OCI-LY3 (cell line): ENCODE measurements at regions not wholly inside any gene's neighbourhood (a gene's known extent, or its start where the extent isn't known, plus 50 kb on each side); places are given as distances from the start of the nearest gene placed in this dataset.

Source experiments
- H2AFZ ChIP-seq: fragments of 200-600, 300-600 bp; shearing (Covaris generic); 2 replicates; pipeline ENCODE4 v1.6.0; 2014; ENCODE audit warnings: antibody characterized with exemption, low read depth, low read length
- H3K27ac ChIP-seq: fragments of 200-600, 300-600 bp; sonication (generic); 2 replicates; pipeline ENCODE4 v1.5.1; 2014; ENCODE audit warnings: mild to moderate bottlenecking, low read length, moderate library complexity, mixed read lengths
- H3K27me3 ChIP-seq: fragments of 200-600, 300-600 bp; sonication (generic); 2 replicates; pipeline ENCODE4 v1.6.1; 2014; ENCODE audit warnings: low read depth, low read length, mixed read lengths
- H3K36me3 ChIP-seq: fragments of 200-600, 300-600 bp; sonication (generic); replicated peaks from 2 replicates; pipeline ENCODE3; 2014; ENCODE audit warnings: low read depth, low read length, mixed read lengths
- H3K4me1 ChIP-seq: fragments of 300-600, 200-600 bp; sonication (generic); 2 replicates; pipeline ENCODE4 v1.6.1; 2014; ENCODE audit warnings: low read length, mixed read lengths
- H3K4me2 ChIP-seq: fragments of 200-600, 300-600 bp; sonication (generic); 2 replicates; pipeline ENCODE4 v1.6.1; 2014; ENCODE audit warnings: low read length, mixed read lengths
- H3K4me3 ChIP-seq: fragments of 300-600, 200-600 bp; sonication (generic); 2 replicates; pipeline ENCODE4 v1.5.1; 2014; ENCODE audit warnings: antibody characterized with exemption, mild to moderate bottlenecking, low read length, moderate library complexity
- H3K79me2 ChIP-seq: fragments of 300-600, 200-600 bp; shearing (Covaris generic); 2 replicates; pipeline ENCODE4 v1.6.1; 2014; ENCODE audit warnings: mild to moderate bottlenecking, low read length, mixed read lengths
- H3K9ac ChIP-seq: fragments of 300-600, 200-600 bp; shearing (Covaris generic); 2 replicates; pipeline ENCODE4 v1.6.0; 2014; ENCODE audit warnings: mild to moderate bottlenecking, low read length, moderate library complexity
- H3K9me3 ChIP-seq: fragments of 200-600, 300-600 bp; shearing (Covaris generic); 2 replicates; pipeline ENCODE4 v1.6.1; 2014; ENCODE audit warnings: low read length, mixed read lengths; ENCODE audit not compliant: insufficient read depth
- H4K20me1 ChIP-seq: fragments of 200-600, 300-600 bp; sonication (generic); 2 replicates; pipeline ENCODE4 v1.6.1; 2016; ENCODE audit warnings: low read length, mixed read lengths; ENCODE audit not compliant: insufficient read depth
- CTCF ChIP-seq: fragments of 200-600, 300-600 bp; sonication (generic); IDR thresholded peaks from 2 replicates; pipeline ENCODE4 v1.5.1; 2014; ENCODE audit warnings: antibody characterized with exemption, low read length, low read depth
- EZH2phosphoT487 ChIP-seq: fragments of 200-600 bp; shearing (Covaris generic); IDR thresholded peaks from 2 replicates; pipeline ENCODE4 v1.6.1; 2018; ENCODE audit warnings: antibody characterized with exemption, mixed run types, low read depth

GRCh38 chr16:86209202-86209601 lies 301.1 kb upstream of the FOXF1 start:
- peaks cover 5% of the 10 kb centered on the region for H3K4me1 ChIP-seq
- H3K79me2 ChIP-seq: no peaks in the 10 kb centered on the region
- H3K27ac ChIP-seq: no peak overlapping the region
- no peak overlapping the region for H3K4me2 ChIP-seq
- H4K20me1 ChIP-seq: no peaks in the 10 kb centered on the region
- H3K36me3 ChIP-seq: no peaks in the 10 kb centered on the region
- no peak for TF ChIP-seq EZH2phosphoT487
- H3K27me3 ChIP-seq: no peaks in the 10 kb centered on the region; the same call in 1 of the 2 replicates
- H2AFZ ChIP-seq: no peak overlapping the region
- 0 out of 2 replicates have a peak, but pooled peaks cover 3% of the 10 kb centered on the region for H3K9me3 ChIP-seq
- H3K9ac ChIP-seq: no peak overlapping the region
- no peak overlapping the region for H3K4me3 ChIP-seq

DNA sequence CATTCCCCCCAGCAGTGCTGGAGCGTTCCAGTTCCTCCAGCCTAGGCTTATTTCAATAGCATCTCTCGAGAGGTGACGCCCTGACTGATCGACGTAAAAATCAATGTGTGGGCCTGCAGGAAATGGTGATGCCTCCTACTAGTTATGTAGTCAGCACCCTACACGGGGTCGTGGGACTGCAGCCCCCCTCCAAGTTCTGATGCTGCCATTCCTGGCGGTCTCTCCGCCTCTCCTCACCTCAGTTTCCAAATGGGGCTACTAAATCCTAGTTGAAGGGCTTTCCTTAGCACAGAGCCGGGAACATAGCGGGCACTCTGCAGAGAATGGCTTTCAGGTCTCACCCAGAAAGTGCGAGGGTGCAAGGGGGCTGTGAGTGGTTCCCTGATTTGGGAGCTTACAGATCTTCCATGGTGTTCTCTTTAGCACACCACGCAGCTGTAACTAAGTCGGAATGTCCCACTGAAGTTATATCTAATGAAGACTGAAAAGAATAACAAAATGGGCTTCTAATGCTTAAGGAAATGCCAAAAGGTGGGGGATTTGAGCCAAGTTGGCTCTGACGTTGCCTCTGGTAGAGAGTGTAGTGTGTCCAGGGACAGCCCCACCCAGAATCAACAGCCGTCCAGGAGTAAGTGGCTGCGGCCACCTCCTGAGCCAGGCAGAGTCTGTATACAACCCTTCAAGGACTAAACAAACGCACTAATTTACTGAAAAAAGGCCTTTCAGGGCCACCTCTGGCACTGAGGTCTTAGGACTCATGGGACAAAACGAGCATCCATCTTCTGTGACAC lies 299.7 kb upstream of the FOXF1 start:
- H3K79me2 ChIP-seq: no peaks in the 10 kb centered on the region
- TF ChIP-seq EZH2phosphoT487 (no peak), CTCF (no peak)
- H4K20me1 ChIP-seq: no peaks in the 10 kb centered on the region

DNA sequence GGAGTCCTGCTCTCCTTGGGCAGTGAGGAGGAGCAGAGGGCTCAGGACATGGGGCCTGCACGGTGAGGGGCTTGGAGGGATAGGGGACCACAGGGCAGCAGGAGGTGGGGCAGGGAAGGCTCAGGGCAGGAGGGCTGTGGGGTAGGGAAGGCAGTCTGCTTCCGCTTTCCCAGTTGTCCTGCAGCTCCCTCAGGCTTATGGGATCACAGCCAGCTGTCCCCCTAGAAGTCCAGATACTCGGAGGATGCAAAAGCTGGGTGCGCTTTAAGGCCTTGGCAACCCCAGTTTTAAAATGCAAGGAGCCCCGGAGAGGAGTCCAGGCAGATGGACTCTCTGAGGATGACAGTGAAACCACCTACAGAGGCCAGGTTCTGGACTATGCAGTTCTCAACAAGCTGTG lies 299.1 kb upstream of the FOXF1 start:
- Histone ChIP-seq H3K4me2 (no peak overlapping the region), H3K9ac (no peak overlapping the region)

More for the DNA sequence above, 299.7 kb upstream of the FOXF1 start:
- Histone ChIP-seq H3K9me3 (0 out of 2 replicates have a peak, but pooled peaks cover 3% of the 10 kb centered on the region), H3K4me2 (no peak overlapping the region), H3K9ac (no peak overlapping the region), H3K27me3 (no peaks in the 10 kb centered on the region; the same call in 1 of the 2 replicates), H3K4me3 (no peak overlapping the region), H3K4me1 (peaks cover 5% of the 10 kb centered on the region), H2AFZ (no peak overlapping the region), H3K36me3 (no peaks in the 10 kb centered on the region), H3K27ac (no peak overlapping the region)

GRCh38 chr16:86211800-86212199 lies 298.5 kb upstream of the FOXF1 start:
- no peaks in the 10 kb centered on the region for H4K20me1 ChIP-seq
- no peak overlapping the region for H3K27ac ChIP-seq
- no peaks in the 10 kb centered on the region for H3K79me2 ChIP-seq
- no peaks in the 10 kb centered on the region for H3K36me3 ChIP-seq
- H2AFZ ChIP-seq: peak overlapping the region; percentile 60; the same call in 1 of the 2 replicates
- H3K27me3 ChIP-seq: no peaks in the 10 kb centered on the region; the same call in 1 of the 2 replicates
- 0 out of 2 replicates have a peak, but pooled peaks cover 3% of the 10 kb centered on the region for H3K9me3 ChIP-seq
- H3K4me1 ChIP-seq: peaks cover 5% of the 10 kb centered on the region
- H3K4me2 ChIP-seq: no peak overlapping the region
- H3K9ac ChIP-seq: no peak overlapping the region
- H3K4me3 ChIP-seq: no peak overlapping the region
- TF ChIP-seq CTCF: no peak
- TF ChIP-seq EZH2phosphoT487: no peak

More for the DNA sequence above, 299.1 kb upstream of the FOXF1 start:
- TF ChIP-seq CTCF (no peak), EZH2phosphoT487 (no peak)
- no peaks in the 10 kb centered on the region; the same call in 1 of the 2 replicates for H3K27me3 ChIP-seq
- H3K27ac ChIP-seq: no peak overlapping the region
- H3K4me1 ChIP-seq: peaks cover 5% of the 10 kb centered on the region
- no peaks in the 10 kb centered on the region for H4K20me1 ChIP-seq
- H2AFZ ChIP-seq: no peak overlapping the region
- no peaks in the 10 kb centered on the region for H3K36me3 ChIP-seq
- no peaks in the 10 kb centered on the region for H3K79me2 ChIP-seq
- H3K9me3 ChIP-seq: 0 out of 2 replicates have a peak, but pooled peaks cover 3% of the 10 kb centered on the region
- no peak overlapping the region for H3K4me3 ChIP-seq
